ENCODE measurements at regions not wholly inside any gene's neighbourhood (a gene's known extent, or its start where the extent isn't known, plus 50 kb on each side); places are given as distances from the start of the nearest gene placed in this dataset.
"Not testable (repeated sequence)": the region's sequence is repeated elsewhere in the genome, so short reads cannot be mapped to it uniquely, and the experiment has no call there.

DNA sequence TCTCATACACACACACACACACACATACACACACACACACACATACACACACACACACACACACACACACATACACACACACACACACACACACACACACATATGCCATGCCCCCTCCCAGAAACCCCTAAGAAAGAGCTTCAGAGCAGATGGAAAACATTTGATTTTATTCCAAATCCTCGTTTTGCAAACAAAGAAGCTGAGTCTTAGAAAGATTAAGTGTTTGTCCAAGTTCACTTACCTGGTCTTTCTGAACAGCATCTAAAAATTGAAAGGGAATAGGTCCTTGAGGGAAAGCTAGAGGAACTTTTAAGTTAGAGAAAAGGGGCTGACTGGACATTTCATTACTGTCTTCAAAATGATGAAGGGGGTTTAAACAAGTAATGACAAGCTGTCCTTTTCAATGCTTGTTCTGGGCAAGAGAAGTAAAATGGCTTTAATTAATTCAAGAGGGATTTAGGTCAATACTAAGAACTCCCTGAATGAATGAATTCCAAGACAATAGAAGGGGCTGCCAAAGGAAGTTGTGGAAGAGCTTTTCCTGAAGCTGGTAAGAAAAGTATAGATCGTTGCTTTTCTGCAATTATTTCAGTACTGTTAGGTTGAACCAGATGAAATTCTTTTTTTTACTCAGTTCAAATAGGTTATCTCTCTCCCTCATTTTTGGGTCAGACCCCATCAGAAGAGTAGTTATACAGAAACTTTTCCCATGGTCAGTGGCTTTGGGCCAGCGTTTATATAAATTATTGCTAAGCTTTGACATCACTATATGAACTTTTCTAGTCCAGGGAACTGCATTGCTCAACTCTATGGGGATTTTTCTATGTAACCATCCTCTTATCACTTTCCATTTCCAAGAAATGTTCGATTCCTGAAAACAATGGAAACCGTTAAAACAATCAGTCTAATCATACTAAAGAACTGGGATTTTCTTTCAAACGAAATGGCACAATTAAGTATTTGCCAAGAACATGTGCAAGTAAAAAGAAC lies 261.4 kb downstream of the MTERF1 start:
- 96% methylated on average over 5 of the region's 6 CpGs for WGBS (ENCODE audit: insufficient coverage)
- POLR2A ChIA-PET, result no interaction called here
- Histone ChIP-seq H3K27me3 (replicated peaks in 2 of 5; ENCODE audit: control insufficient read depth in 4 of 5, insufficient read depth in 5 of 5, low read length in 4 of 5) (peaks cover 0 to under 1% (median 0%) of the 10 kb centered on the region in 5 experiments), H3K36me3 (ENCODE audit: control insufficient read depth in 4 of 4, insufficient read depth in 4 of 4, low read length in 3 of 4) (no peaks in the 10 kb centered on the region), H3K4me1 (ENCODE audit: control extremely low read depth in 1 of 4, control insufficient read depth in 4 of 4, insufficient read depth in 4 of 4, low read length in 3 of 4) (no peaks in the 10 kb centered on the region), H3K27ac (ENCODE audit: insufficient read depth in 1 of 2, low read depth in 1 of 2, low read length in 2 of 2, poor library complexity in 1 of 2, severe bottlenecking in 2 of 2) (no peak overlapping the region), H3K4me3 (ENCODE audit: control insufficient read depth in 1 of 7, extremely low read depth in 1 of 7, insufficient read depth in 4 of 7, low read depth in 2 of 7, low read length in 6 of 7) (no peak overlapping the region), H3K9me3 (ENCODE audit: control extremely low read depth in 1 of 5, control insufficient read depth in 4 of 5, insufficient read depth in 2 of 5, low read depth in 1 of 5, low read length in 4 of 5) (no peaks in the 10 kb centered on the region)
- no peak for DNase-seq
- CTCF ChIA-PET, result no interaction called here

- no peaks in the 10 kb centered on the region for H3K36me3 ChIP-seq (ENCODE audit: control insufficient read depth in 4 of 4, insufficient read depth in 4 of 4, low read length in 3 of 4)
- DNase-seq, result no peak
- POLR2A ChIA-PET, result no interaction called here
- no peak overlapping the region for H3K4me3 ChIP-seq (ENCODE audit: control insufficient read depth in 1 of 7, extremely low read depth in 1 of 7, insufficient read depth in 4 of 7, low read depth in 2 of 7, low read length in 6 of 7)
- no peaks in the 10 kb centered on the region for H3K9me3 ChIP-seq (ENCODE audit: control extremely low read depth in 1 of 5, control insufficient read depth in 4 of 5, insufficient read depth in 2 of 5, low read depth in 1 of 5, low read length in 4 of 5)
- H3K27me3 ChIP-seq (replicated peaks in 2 of 5; ENCODE audit: control insufficient read depth in 4 of 5, insufficient read depth in 5 of 5, low read length in 4 of 5), result no peaks in the 10 kb centered on the region
- H3K27ac ChIP-seq (ENCODE audit: insufficient read depth in 1 of 2, low read depth in 1 of 2, low read length in 2 of 2, poor library complexity in 1 of 2, severe bottlenecking in 2 of 2), result no peak overlapping the region
- WGBS (ENCODE audit: insufficient coverage), result 100% methylated on average over 1 of the region's 1 CpG
- no peaks in the 10 kb centered on the region for H3K4me1 ChIP-seq (ENCODE audit: control extremely low read depth in 1 of 4, control insufficient read depth in 4 of 4, insufficient read depth in 4 of 4, low read length in 3 of 4)
- CTCF ChIA-PET, result no interaction called here
These were observed 259.7 kb downstream of the MTERF1 start for GRCh38 chr7:91620827-91621226.

- H3K4me1 ChIP-seq (ENCODE audit: control extremely low read depth in 1 of 4, control insufficient read depth in 4 of 4, insufficient read depth in 4 of 4, low read length in 3 of 4); H3K4me3 ChIP-seq (ENCODE audit: control insufficient read depth in 1 of 7, extremely low read depth in 1 of 7, insufficient read depth in 4 of 7, low read depth in 2 of 7, low read length in 6 of 7); H3K27me3 ChIP-seq (replicated peaks in 2 of 5; ENCODE audit: control insufficient read depth in 4 of 5, insufficient read depth in 5 of 5, low read length in 4 of 5); H3K36me3 ChIP-seq (ENCODE audit: control insufficient read depth in 4 of 4, insufficient read depth in 4 of 4, low read length in 3 of 4); H3K27ac ChIP-seq (ENCODE audit: insufficient read depth in 1 of 2, low read depth in 1 of 2, low read length in 2 of 2, poor library complexity in 1 of 2, severe bottlenecking in 2 of 2); POLR2A ChIA-PET; CTCF ChIA-PET; DNase-seq; H3K9me3 ChIP-seq (ENCODE audit: control extremely low read depth in 1 of 5, control insufficient read depth in 4 of 5, insufficient read depth in 2 of 5, low read depth in 1 of 5, low read length in 4 of 5): not testable (repeated sequence)
- WGBS (ENCODE audit: insufficient coverage), result 98% methylated on average over 8 of the region's 28 CpGs
These were observed 253.2 kb downstream of the MTERF1 start for GRCh38 chr7:91627324-91627723.

DNA sequence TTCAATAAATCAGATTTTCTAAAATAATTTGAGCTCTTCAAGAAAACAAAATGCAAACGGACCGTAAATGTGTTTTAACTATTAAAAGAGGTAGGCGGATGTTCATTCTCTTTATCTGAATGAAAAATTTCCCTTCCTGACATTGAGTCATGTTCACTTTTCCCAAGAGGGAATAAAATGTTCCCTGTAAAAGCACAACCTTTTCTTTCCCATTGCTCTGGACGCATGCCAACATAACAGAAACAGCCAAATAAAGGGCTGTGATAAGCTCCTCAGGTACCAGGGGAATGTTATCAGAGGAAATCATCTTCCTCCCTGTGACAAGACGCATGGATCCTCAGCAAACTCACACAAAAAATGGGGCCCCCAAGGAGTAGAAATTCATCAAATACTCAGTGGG lies 251.8 kb downstream of the MTERF1 start:
- ChIA-PET CTCF (no interaction called here), POLR2A (no interaction called here)
- Histone ChIP-seq H3K9me3 (ENCODE audit: control extremely low read depth in 1 of 5, control insufficient read depth in 4 of 5, insufficient read depth in 2 of 5, low read depth in 1 of 5, low read length in 4 of 5) (no peaks in the 10 kb centered on the region), H3K27ac (ENCODE audit: insufficient read depth in 1 of 2, low read depth in 1 of 2, low read length in 2 of 2, poor library complexity in 1 of 2, severe bottlenecking in 2 of 2) (no peak overlapping the region), H3K27me3 (replicated peaks in 2 of 5; ENCODE audit: control insufficient read depth in 4 of 5, insufficient read depth in 5 of 5, low read length in 4 of 5) (no peaks in the 10 kb centered on the region), H3K4me1 (ENCODE audit: control extremely low read depth in 1 of 4, control insufficient read depth in 4 of 4, insufficient read depth in 4 of 4, low read length in 3 of 4) (no peaks in the 10 kb centered on the region), H3K36me3 (ENCODE audit: control insufficient read depth in 4 of 4, insufficient read depth in 4 of 4, low read length in 3 of 4) (no peaks in the 10 kb centered on the region), H3K4me3 (ENCODE audit: control insufficient read depth in 1 of 7, extremely low read depth in 1 of 7, insufficient read depth in 4 of 7, low read depth in 2 of 7, low read length in 6 of 7) (no peak overlapping the region)
- WGBS (ENCODE audit: insufficient coverage), result 90% methylated on average over 3 of the region's 5 CpGs
- no peak for DNase-seq

GRCh38 chr7:91630581-91631380 lies 249.7 kb downstream of the MTERF1 start:
- Histone ChIP-seq H3K27ac (ENCODE audit: insufficient read depth in 1 of 2, low read depth in 1 of 2, low read length in 2 of 2, poor library complexity in 1 of 2, severe bottlenecking in 2 of 2) (no peak overlapping the region), H3K9me3 (ENCODE audit: control extremely low read depth in 1 of 5, control insufficient read depth in 4 of 5, insufficient read depth in 2 of 5, low read depth in 1 of 5, low read length in 4 of 5) (no peaks in the 10 kb centered on the region), H3K27me3 (replicated peaks in 2 of 5; ENCODE audit: control insufficient read depth in 4 of 5, insufficient read depth in 5 of 5, low read length in 4 of 5) (peaks cover 0 to 2% (median 0%) of the 10 kb centered on the region in 5 experiments), H3K36me3 (ENCODE audit: control insufficient read depth in 4 of 4, insufficient read depth in 4 of 4, low read length in 3 of 4) (no peaks in the 10 kb centered on the region), H3K4me1 (ENCODE audit: control extremely low read depth in 1 of 4, control insufficient read depth in 4 of 4, insufficient read depth in 4 of 4, low read length in 3 of 4) (no peaks in the 10 kb centered on the region), H3K4me3 (ENCODE audit: control insufficient read depth in 1 of 7, extremely low read depth in 1 of 7, insufficient read depth in 4 of 7, low read depth in 2 of 7, low read length in 6 of 7) (no peak overlapping the region)
- ChIA-PET CTCF (interaction anchor here (1.0 to 1.8 kb wide), 3 partner anchors 343 to 346 kb away, joined by 3 to 6 read pairs (median 4); no protein-coding TSS in a partner anchor), POLR2A (no interaction called here)
- WGBS (ENCODE audit: insufficient coverage), result 100% methylated on average over 1 of the region's 1 CpG
- DNase-seq, result no peak

DNA sequence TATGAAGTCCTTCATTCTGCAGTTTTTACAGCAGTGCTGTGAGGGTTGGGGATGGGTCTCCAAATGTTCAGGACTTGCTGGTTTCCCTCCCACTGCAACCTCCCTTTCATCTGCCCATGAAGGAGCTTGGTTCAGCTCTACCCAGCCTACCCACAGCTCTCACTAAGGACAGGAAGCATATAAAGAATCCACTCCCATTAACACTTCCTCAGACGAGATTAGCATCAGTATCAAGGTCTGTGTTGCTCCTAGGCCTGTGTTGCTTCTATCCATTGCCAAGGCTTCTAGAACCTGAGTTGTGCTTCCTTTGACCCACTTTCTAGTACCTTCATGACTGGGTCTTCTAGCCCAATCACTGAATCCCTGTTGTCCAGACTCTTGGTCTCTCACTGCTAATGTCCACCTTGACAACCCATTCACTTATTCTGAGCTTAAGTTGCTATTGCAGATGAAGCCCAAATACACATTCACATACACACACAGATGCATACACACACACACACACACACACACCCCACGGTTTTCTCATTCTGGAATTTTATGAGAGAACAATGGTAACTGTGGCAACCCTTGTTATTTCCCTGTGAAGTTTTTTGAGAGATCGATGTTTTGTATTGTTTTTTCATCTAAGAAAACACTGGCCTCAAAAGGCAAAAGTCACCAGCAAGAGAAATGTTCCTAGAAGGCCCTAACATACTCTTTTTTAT lies 248.1 kb downstream of the MTERF1 start:
- POLR2A ChIA-PET, result no interaction called here
- CTCF ChIA-PET, result interaction anchor here (0.7 to 1.8 kb wide), 5 partner anchors 11 to 542 kb away, joined by 3 to 6 read pairs (median 3); no protein-coding TSS in a partner anchor
- H3K9me3 ChIP-seq (ENCODE audit: control extremely low read depth in 1 of 5, control insufficient read depth in 4 of 5, insufficient read depth in 2 of 5, low read depth in 1 of 5, low read length in 4 of 5), result no peaks in the 10 kb centered on the region
- no peak overlapping the region for H3K4me3 ChIP-seq (ENCODE audit: control insufficient read depth in 1 of 7, extremely low read depth in 1 of 7, insufficient read depth in 4 of 7, low read depth in 2 of 7, low read length in 6 of 7)
- peak in 1 of 3 donors; percentile 2 for DNase-seq
- 44% methylated on average over 2 of the region's 3 CpGs for WGBS (ENCODE audit: insufficient coverage)
- H3K27ac ChIP-seq (ENCODE audit: insufficient read depth in 1 of 2, low read depth in 1 of 2, low read length in 2 of 2, poor library complexity in 1 of 2, severe bottlenecking in 2 of 2), result no peak overlapping the region
- H3K36me3 ChIP-seq (ENCODE audit: control insufficient read depth in 4 of 4, insufficient read depth in 4 of 4, low read length in 3 of 4), result no peaks in the 10 kb centered on the region
- H3K27me3 ChIP-seq (replicated peaks in 2 of 5; ENCODE audit: control insufficient read depth in 4 of 5, insufficient read depth in 5 of 5, low read length in 4 of 5), result peaks cover 0 to 2% (median 0%) of the 10 kb centered on the region in 5 experiments
- H3K4me1 ChIP-seq (ENCODE audit: control extremely low read depth in 1 of 4, control insufficient read depth in 4 of 4, insufficient read depth in 4 of 4, low read length in 3 of 4), result no peaks in the 10 kb centered on the region

Data from common myeloid progenitor, CD34-positive (primary cell).